BE2C (cell line): ENCODE measurements at regions not wholly inside any gene's neighbourhood (a gene's known extent, or its start where the extent isn't known, plus 50 kb on each side); places are given as distances from the start of the nearest gene placed in this dataset.

Experiments used
- DNase-seq: peaks from one replicate; pipeline ENCODE4 v3.0.0-alpha.2; 2020
- H3K27me3 ChIP-seq: fragments of 250-450 bp; sonication (Bioruptor Pico); 2 replicates; pipeline ENCODE4 v1.5.1; 2020; ENCODE audit warnings: mild to moderate bottlenecking
- H3K36me3 ChIP-seq: fragments of 250-450 bp; sonication (Bioruptor Pico); 2 replicates; pipeline ENCODE4 v1.5.1; 2020; ENCODE audit warnings: mild to moderate bottlenecking
- H3K4me1 ChIP-seq: fragments of 250-450 bp; sonication (Bioruptor Pico); 2 replicates; pipeline ENCODE4 v1.5.1; 2020
- H3K4me3 ChIP-seq: 2 replicates; pipeline ENCODE4 v1.5.1; 2011; ENCODE audit warnings: low read depth, low read length
- H3K9me3 ChIP-seq: fragments of 250-450 bp; sonication (Bioruptor Pico); 2 replicates; pipeline ENCODE4 v1.5.1; 2020
- CTCF ChIP-seq: IDR thresholded peaks from 2 replicates; pipeline ENCODE4 v1.5.1; 2012; ENCODE audit warnings: mild to moderate bottlenecking, low read depth, low read length

GRCh38 chr9:24488896-24489295 lies 56.8 kb downstream of the IZUMO3 start:
- TF ChIP-seq CTCF: no peak
- Histone ChIP-seq H3K36me3 (no peaks in the 10 kb centered on the region), H3K4me1 (no peaks in the 10 kb centered on the region), H3K9me3 (no peaks in the 10 kb centered on the region), H3K27me3 (no peaks in the 10 kb centered on the region), H3K4me3 (no peak overlapping the region)
- DNase-seq: no peak

GRCh38 chr9:24487946-24488345 lies 57.8 kb downstream of the IZUMO3 start:
- H3K4me1 ChIP-seq: no peaks in the 10 kb centered on the region
- H3K4me3 ChIP-seq: no peak overlapping the region
- TF ChIP-seq CTCF: no peak; the same call in 1 of the 2 replicates
- no peaks in the 10 kb centered on the region for H3K27me3 ChIP-seq
- no peaks in the 10 kb centered on the region; the same call in 1 of the 2 replicates for H3K9me3 ChIP-seq
- no peak for DNase-seq
- H3K36me3 ChIP-seq: no peaks in the 10 kb centered on the region

- no peaks in the 10 kb centered on the region for H3K27me3 ChIP-seq
- H3K4me1 ChIP-seq: no peaks in the 10 kb centered on the region
- DNase-seq: no peak
- H3K9me3 ChIP-seq: no peaks in the 10 kb centered on the region; the same call in 1 of the 2 replicates
- TF ChIP-seq CTCF: no peak
- H3K36me3 ChIP-seq: no peaks in the 10 kb centered on the region
- H3K4me3 ChIP-seq: no peak overlapping the region
Observed at GRCh38 chr9:24487250-24487861, 58.3 kb downstream of the IZUMO3 start.

- no peak for TF ChIP-seq CTCF
- Histone ChIP-seq H3K4me1 (no peaks in the 10 kb centered on the region), H3K36me3 (no peaks in the 10 kb centered on the region), H3K9me3 (no peaks in the 10 kb centered on the region; the same call in 1 of the 2 replicates), H3K4me3 (no peak overlapping the region), H3K27me3 (no peaks in the 10 kb centered on the region)
- DNase-seq: no peak
Observed at GRCh38 chr9:24479361-24480059, 66.2 kb downstream of the IZUMO3 start.

- Histone ChIP-seq H3K4me1 (no peaks in the 10 kb centered on the region), H3K36me3 (no peaks in the 10 kb centered on the region), H3K4me3 (no peak overlapping the region), H3K27me3 (no peaks in the 10 kb centered on the region), H3K9me3 (no peaks in the 10 kb centered on the region)
- no peak for DNase-seq
- no peak for TF ChIP-seq CTCF
Observed at GRCh38 chr9:24464319-24464951, 81.3 kb downstream of the IZUMO3 start.

GRCh38 chr9:24462951-24463350 lies 82.7 kb downstream of the IZUMO3 start:
- DNase-seq: no peak
- H3K4me1 ChIP-seq: no peaks in the 10 kb centered on the region
- no peak for TF ChIP-seq CTCF
- no peaks in the 10 kb centered on the region for H3K9me3 ChIP-seq
- H3K4me3 ChIP-seq: no peak overlapping the region
- H3K36me3 ChIP-seq: no peaks in the 10 kb centered on the region
- H3K27me3 ChIP-seq: no peaks in the 10 kb centered on the region
